ENCODE measurements at regions not wholly inside any gene's neighbourhood (a gene's known extent, or its start where the extent isn't known, plus 50 kb on each side); places are given as distances from the start of the nearest gene placed in this dataset.

GRCh38 chr11:32225571-32226285 lies 134.9 kb downstream of the RCN1 start:
- H3K27me3 Mint-ChIP-seq: no peaks in the 10 kb centered on the region
- no peak overlapping the region for H3K27ac Mint-ChIP-seq
- H3K4me1 Mint-ChIP-seq: no peaks in the 10 kb centered on the region
- H3K4me3 Mint-ChIP-seq: no peak overlapping the region
- H3K9me3 Mint-ChIP-seq: no peaks in the 10 kb centered on the region
- no peaks in the 10 kb centered on the region for H3K36me3 Mint-ChIP-seq

GRCh38 chr11:32226480-32226879 lies 135.6 kb downstream of the RCN1 start:
- H3K4me1 Mint-ChIP-seq: no peaks in the 10 kb centered on the region
- no peak overlapping the region for H3K27ac Mint-ChIP-seq
- no peaks in the 10 kb centered on the region for H3K9me3 Mint-ChIP-seq
- no peaks in the 10 kb centered on the region for H3K36me3 Mint-ChIP-seq
- no peaks in the 10 kb centered on the region for H3K27me3 Mint-ChIP-seq
- no peak overlapping the region for H3K4me3 Mint-ChIP-seq

- H3K4me1 Mint-ChIP-seq: no peaks in the 10 kb centered on the region
- H3K36me3 Mint-ChIP-seq: no peaks in the 10 kb centered on the region
- H3K27me3 Mint-ChIP-seq: peaks cover 9% of the 10 kb centered on the region
- no peak overlapping the region for H3K4me3 Mint-ChIP-seq
- H3K9me3 Mint-ChIP-seq: no peaks in the 10 kb centered on the region
- no peak overlapping the region for H3K27ac Mint-ChIP-seq
Observed at GRCh38 chr11:32229576-32230240, 138.8 kb downstream of the RCN1 start.

GRCh38 chr11:32231909-32232493 lies 141.1 kb downstream of the RCN1 start:
- Mint-ChIP-seq H3K27me3 (peaks cover 11% of the 10 kb centered on the region), H3K4me3 (no peak overlapping the region), H3K4me1 (no peaks in the 10 kb centered on the region), H3K9me3 (peaks cover 0 to 2% (median 0%) of the 10 kb centered on the region in 3 donors), H3K27ac (no peak overlapping the region), H3K36me3 (no peaks in the 10 kb centered on the region)

GRCh38 chr11:32232516-32232915 lies 141.6 kb downstream of the RCN1 start:
- H3K4me3 Mint-ChIP-seq: no peak overlapping the region
- H3K4me1 Mint-ChIP-seq: no peaks in the 10 kb centered on the region
- H3K9me3 Mint-ChIP-seq: peaks cover 0 to 2% (median 0%) of the 10 kb centered on the region in 3 donors
- H3K36me3 Mint-ChIP-seq: no peaks in the 10 kb centered on the region
- H3K27me3 Mint-ChIP-seq: peaks cover 11% of the 10 kb centered on the region
- no peak overlapping the region for H3K27ac Mint-ChIP-seq

GRCh38 chr11:32233276-32233675 lies 142.4 kb downstream of the RCN1 start:
- H3K36me3 Mint-ChIP-seq: no peaks in the 10 kb centered on the region
- peaks cover 11% of the 10 kb centered on the region for H3K27me3 Mint-ChIP-seq
- no peaks in the 10 kb centered on the region for H3K4me1 Mint-ChIP-seq

GRCh38 chr11:32233928-32234327 lies 143.1 kb downstream of the RCN1 start:
- no peaks in the 10 kb centered on the region for H3K36me3 Mint-ChIP-seq
- no peaks in the 10 kb centered on the region for H3K4me1 Mint-ChIP-seq
- H3K27me3 Mint-ChIP-seq: peaks cover 11% of the 10 kb centered on the region
- H3K9me3 Mint-ChIP-seq: peaks cover 0 to 2% (median 0%) of the 10 kb centered on the region in 3 donors
- no peak overlapping the region for H3K4me3 Mint-ChIP-seq
- no peak overlapping the region for H3K27ac Mint-ChIP-seq

More at GRCh38 chr11:32233276-32233675, 142.4 kb downstream of the RCN1 start:
- no peak overlapping the region for H3K4me3 Mint-ChIP-seq
- peak overlapping the region in 1 of 3 donors; percentile 66 for H3K27ac Mint-ChIP-seq
- peaks cover 0 to 2% (median 0%) of the 10 kb centered on the region in 3 donors for H3K9me3 Mint-ChIP-seq

GRCh38 chr11:32244453-32244852 lies 153.6 kb downstream of the RCN1 start:
- H3K27me3 Mint-ChIP-seq: no peaks in the 10 kb centered on the region
- no peaks in the 10 kb centered on the region for H3K4me1 Mint-ChIP-seq
- H3K36me3 Mint-ChIP-seq: no peaks in the 10 kb centered on the region

GRCh38 chr11:32253706-32254105 lies 162.8 kb downstream of the RCN1 start:
- Mint-ChIP-seq H3K4me3 (no peak overlapping the region), H3K27me3 (no peaks in the 10 kb centered on the region), H3K9me3 (no peaks in the 10 kb centered on the region), H3K27ac (no peak overlapping the region), H3K4me1 (no peaks in the 10 kb centered on the region), H3K36me3 (no peaks in the 10 kb centered on the region)

More at GRCh38 chr11:32244453-32244852, 153.6 kb downstream of the RCN1 start:
- Mint-ChIP-seq H3K27ac (no peak overlapping the region), H3K4me3 (no peak overlapping the region), H3K9me3 (peaks cover 0 to 5% (median 4%) of the 10 kb centered on the region in 3 donors)

- Mint-ChIP-seq H3K36me3 (no peaks in the 10 kb centered on the region), H3K27me3 (no peaks in the 10 kb centered on the region), H3K4me1 (no peaks in the 10 kb centered on the region), H3K4me3 (no peak overlapping the region), H3K9me3 (no peaks in the 10 kb centered on the region), H3K27ac (no peak overlapping the region)
Observed at GRCh38 chr11:32255841-32256240, 165.0 kb downstream of the RCN1 start.

GRCh38 chr11:32256466-32256865 lies 165.6 kb downstream of the RCN1 start:
- no peaks in the 10 kb centered on the region for H3K4me1 Mint-ChIP-seq
- H3K27me3 Mint-ChIP-seq: no peaks in the 10 kb centered on the region
- no peaks in the 10 kb centered on the region for H3K36me3 Mint-ChIP-seq
- H3K4me3 Mint-ChIP-seq: peak overlapping the region in 1 of 4 donors; percentile 51
- H3K9me3 Mint-ChIP-seq: no peaks in the 10 kb centered on the region
- no peak overlapping the region for H3K27ac Mint-ChIP-seq

GRCh38 chr11:32259641-32260081 lies 168.8 kb downstream of the RCN1 start:
- Mint-ChIP-seq H3K4me1 (no peaks in the 10 kb centered on the region), H3K36me3 (no peaks in the 10 kb centered on the region), H3K27me3 (peaks cover 2% of the 10 kb centered on the region), H3K4me3 (no peak overlapping the region), H3K27ac (no peak overlapping the region), H3K9me3 (no peaks in the 10 kb centered on the region)

- H3K4me1 Mint-ChIP-seq: no peaks in the 10 kb centered on the region
Observed at GRCh38 chr11:32262367-32262766, 171.5 kb downstream of the RCN1 start.

GRCh38 chr11:32265911-32266310 lies 169.4 kb downstream of the WT1 start:
- H3K4me1 Mint-ChIP-seq: no peaks in the 10 kb centered on the region

More at GRCh38 chr11:32262367-32262766, 171.5 kb downstream of the RCN1 start:
- Mint-ChIP-seq H3K4me3 (no peak overlapping the region), H3K27me3 (peaks cover 2% of the 10 kb centered on the region), H3K9me3 (peaks cover 0 to 2% (median 0%) of the 10 kb centered on the region in 3 donors), H3K36me3 (no peaks in the 10 kb centered on the region), H3K27ac (no peak overlapping the region)

GRCh38 chr11:32266601-32267000 lies 168.7 kb downstream of the WT1 start:
- Mint-ChIP-seq H3K36me3 (no peaks in the 10 kb centered on the region), H3K9me3 (peaks cover 0 to 2% (median 1%) of the 10 kb centered on the region in 3 donors), H3K4me3 (no peak overlapping the region), H3K27ac (no peak overlapping the region), H3K4me1 (no peaks in the 10 kb centered on the region), H3K27me3 (peaks cover 2% of the 10 kb centered on the region)

More at GRCh38 chr11:32265911-32266310, 169.4 kb downstream of the WT1 start:
- Mint-ChIP-seq H3K36me3 (no peaks in the 10 kb centered on the region), H3K4me3 (no peak overlapping the region), H3K27ac (no peak overlapping the region), H3K9me3 (peaks cover 0 to 2% (median 1%) of the 10 kb centered on the region in 3 donors), H3K27me3 (peaks cover 2% of the 10 kb centered on the region)
